Cardiac septum (tissue), 1 donor: ENCODE measurements at regions not wholly inside any gene's neighbourhood (a gene's known extent, or its start where the extent isn't known, plus 50 kb on each side); places are given as distances from the start of the nearest gene placed in this dataset.

ENCODE experiments used
- DNase-seq: peaks from one replicate; pipeline ENCODE4 v3.0.0-alpha.2; 2020; ENCODE audit warnings: low spot score
- intact Hi-C: fragments of 100-400 bp; cut with DNase I; formaldehyde crosslinking; loops from one replicate; pipeline ENCODE4 v1.14.0; 2022
- donor health status: DM: no; HTN: no; CAD: no.

DNA sequence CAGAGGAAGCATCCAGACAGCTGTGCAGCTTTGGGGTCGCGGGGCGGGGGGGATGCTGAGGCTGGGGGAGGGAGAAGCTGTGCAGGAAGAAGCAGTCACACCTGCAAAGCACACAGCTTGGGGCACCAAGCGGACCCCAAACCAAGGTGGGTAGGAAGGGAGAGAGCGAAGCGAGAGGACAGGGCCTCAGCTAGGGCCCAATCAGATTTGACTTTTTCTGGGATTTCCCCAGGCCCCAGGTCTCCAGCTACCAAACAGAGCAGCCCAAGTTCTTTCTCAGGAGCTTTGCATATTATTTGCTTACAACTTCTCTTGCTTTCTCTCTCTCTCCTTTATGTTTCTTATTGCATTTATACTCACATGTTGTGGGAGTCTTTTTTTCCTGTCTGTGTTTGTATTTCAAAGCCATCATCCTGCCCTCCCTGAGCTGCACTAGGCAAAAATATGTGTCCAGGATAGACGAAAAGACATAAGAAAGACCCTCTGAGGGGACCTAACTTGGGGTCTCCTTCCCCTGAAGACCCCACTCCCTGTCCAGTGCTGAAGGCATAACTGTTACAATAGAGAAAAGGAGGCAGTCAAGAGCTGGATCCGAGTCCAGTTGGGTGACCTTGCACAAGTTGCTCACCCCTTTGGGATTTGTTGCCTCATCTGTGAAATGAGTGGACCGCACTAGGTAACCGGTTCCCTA lies 50.6 kb upstream of the SMNDC1 start:
- no peak for DNase-seq
- intact Hi-C loops, result loop anchor here (5.0 to 10.0 kb wide), 2 partner anchors 47 to 90 kb away; no protein-coding TSS in a partner anchor

- no peak for DNase-seq
- intact Hi-C loops, result loop anchor here (1.0 to 10.0 kb wide), 3 partner anchors 46 to 143 kb away; no protein-coding TSS in a partner anchor
Observed at GRCh38 chr10:110355922-110356627, 51.4 kb upstream of the SMNDC1 start.

DNA sequence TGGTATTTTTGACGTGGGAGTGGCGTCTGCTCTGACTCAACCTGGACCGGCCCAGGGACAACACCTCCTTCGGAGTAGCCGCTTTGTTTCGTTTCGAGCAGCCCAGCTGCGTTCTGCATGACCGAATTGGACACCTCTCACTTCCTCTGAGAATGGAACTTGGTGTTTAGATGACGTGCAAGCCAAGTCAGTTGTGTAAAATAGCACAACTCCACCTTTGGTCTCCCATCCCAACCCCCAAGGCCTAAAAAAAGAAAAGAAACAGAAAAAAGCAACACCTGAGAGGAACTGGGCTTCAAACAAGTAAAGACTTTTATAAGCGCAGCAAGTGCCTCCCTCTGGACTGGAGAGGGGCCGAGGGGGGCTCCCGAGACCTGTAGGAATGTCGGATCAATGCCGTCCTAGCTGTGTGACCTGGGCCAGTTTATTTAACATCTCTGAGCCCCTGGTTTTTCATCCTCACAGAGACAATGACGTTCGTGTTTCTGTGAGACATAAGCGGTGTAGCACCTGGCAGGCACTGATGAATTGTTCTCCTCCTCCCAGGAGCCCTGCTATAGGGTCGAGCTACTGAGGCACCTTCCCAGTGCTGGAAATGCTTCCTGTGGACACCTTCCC lies 52.0 kb upstream of the SMNDC1 start:
- no peak for DNase-seq
- intact Hi-C loops, result loop anchor here (1.0 to 10.0 kb wide), 3 partner anchors 46 to 143 kb away; no protein-coding TSS in a partner anchor

GRCh38 chr10:110357252-110357780 lies 52.6 kb upstream of the SMNDC1 start:
- intact Hi-C loops, result loop anchor here (5.0 to 10.0 kb wide), 2 partner anchors 45 to 87 kb away; no protein-coding TSS in a partner anchor
- DNase-seq, result no peak

DNA sequence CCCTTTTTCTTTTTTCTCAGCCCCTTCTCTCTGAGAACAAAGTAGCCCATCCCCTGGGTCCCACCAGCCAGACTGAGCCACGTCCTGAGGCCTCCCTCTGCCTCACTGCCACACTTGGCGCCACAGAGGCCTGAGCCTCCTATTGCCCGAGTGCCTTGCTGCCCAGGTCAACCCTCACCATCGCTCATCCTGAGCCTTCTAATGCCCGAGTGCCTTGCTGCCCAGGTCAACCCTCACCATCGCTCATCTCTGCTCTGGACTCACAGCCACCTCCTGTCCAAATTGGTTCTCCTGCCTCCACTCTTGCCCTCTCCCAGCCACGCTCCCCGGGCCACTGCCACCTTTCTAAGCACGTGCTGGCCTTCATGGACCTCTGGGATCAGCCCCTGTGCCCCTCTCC lies 53.2 kb upstream of the SMNDC1 start:
- intact Hi-C loops, result loop anchor here (5.0 to 10.0 kb wide), 2 partner anchors 44 to 87 kb away; no protein-coding TSS in a partner anchor

DNA sequence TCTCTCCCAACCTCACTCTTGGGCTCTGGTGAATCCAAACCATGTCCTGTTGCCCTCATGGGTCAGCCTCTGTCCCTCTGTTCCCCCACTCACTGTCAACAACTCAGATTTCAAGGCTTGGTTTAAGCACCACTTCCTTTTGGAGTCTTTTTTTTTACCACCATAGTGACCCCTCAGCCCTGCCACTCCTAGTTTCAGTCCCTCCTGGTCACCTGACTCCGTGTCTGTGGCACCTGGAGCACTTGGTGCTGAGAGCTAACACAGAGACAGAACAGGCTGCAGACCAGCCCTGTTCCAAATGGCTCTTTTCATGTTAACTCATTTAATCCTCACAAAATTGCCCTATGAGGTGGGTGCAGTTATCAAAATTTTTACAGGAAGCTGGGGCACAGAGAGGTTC lies 53.6 kb upstream of the SMNDC1 start:
- intact Hi-C loops, result loop anchor here (5.0 to 10.0 kb wide), 2 partner anchors 44 to 87 kb away; no protein-coding TSS in a partner anchor
- DNase-seq, result no peak

More for the DNA sequence above, 53.2 kb upstream of the SMNDC1 start:
- DNase-seq, result no peak

- DNase-seq, result no peak
- intact Hi-C loops, result loop anchor here (5.0 to 10.0 kb wide), 2 partner anchors 43 to 86 kb away; no protein-coding TSS in a partner anchor
Observed at GRCh38 chr10:110358869-110359629, 54.3 kb upstream of the SMNDC1 start.

- DNase-seq, result no peak
- intact Hi-C loops, result no loop called here
Observed at GRCh38 chr10:110360857-110361474, 56.2 kb upstream of the SMNDC1 start.

DNA sequence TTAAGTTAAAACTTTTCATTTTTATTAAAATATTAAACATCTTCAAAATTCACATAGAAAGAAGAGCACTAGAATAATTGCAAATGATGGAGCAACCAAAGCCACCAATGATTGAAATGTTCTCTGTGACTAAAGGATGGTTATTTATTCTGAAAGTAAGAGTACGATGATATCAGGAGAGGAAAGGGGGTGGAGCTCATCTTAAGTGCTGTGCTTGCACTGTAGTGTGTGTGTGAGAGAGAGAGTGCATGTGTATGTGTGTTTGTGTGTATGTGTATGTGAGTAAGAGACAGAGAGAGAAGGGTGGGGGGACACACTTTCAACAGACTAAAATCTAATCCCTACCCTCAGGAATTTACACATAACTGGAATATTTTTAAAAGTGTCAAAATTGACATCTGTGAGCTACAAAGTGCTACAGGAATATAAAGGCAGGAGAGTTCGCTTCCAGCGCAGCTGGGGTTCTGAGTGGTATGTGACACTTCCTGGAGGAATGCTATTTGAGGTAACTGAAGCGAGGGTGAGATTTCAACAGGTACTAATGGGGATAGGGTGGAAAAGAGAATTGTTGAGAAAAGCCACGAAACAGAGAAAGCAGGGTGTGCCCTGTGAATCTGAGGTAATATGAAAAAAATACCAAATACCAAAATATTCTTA lies 57.2 kb upstream of the SMNDC1 start:
- no peak for DNase-seq
- intact Hi-C loops, result no loop called here

- no peak for DNase-seq
- intact Hi-C loops, result no loop called here
Observed at GRCh38 chr10:110363572-110364411, 59.1 kb upstream of the SMNDC1 start.

DNA sequence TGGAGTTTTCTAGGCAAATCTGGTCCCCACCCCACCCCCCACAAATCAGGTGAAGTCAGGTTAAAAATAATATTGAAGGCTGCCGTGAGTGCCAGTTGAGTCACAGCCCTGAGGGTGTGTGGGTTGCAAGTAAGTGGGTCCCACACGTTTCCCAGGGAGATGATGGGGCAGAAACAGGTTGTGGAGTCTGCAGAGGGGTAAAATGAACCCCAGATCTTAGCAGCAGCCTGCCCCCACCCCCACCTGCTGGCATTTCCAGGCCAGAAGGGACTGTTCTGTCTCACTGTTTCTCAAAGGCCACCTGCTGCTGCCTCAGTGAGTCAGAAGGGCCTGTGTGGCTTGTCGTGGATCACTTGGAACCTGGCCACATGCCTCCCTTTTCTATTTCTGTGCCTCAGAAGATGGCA lies 59.8 kb upstream of the SMNDC1 start:
- no peak for DNase-seq
- intact Hi-C loops, result no loop called here

DNA sequence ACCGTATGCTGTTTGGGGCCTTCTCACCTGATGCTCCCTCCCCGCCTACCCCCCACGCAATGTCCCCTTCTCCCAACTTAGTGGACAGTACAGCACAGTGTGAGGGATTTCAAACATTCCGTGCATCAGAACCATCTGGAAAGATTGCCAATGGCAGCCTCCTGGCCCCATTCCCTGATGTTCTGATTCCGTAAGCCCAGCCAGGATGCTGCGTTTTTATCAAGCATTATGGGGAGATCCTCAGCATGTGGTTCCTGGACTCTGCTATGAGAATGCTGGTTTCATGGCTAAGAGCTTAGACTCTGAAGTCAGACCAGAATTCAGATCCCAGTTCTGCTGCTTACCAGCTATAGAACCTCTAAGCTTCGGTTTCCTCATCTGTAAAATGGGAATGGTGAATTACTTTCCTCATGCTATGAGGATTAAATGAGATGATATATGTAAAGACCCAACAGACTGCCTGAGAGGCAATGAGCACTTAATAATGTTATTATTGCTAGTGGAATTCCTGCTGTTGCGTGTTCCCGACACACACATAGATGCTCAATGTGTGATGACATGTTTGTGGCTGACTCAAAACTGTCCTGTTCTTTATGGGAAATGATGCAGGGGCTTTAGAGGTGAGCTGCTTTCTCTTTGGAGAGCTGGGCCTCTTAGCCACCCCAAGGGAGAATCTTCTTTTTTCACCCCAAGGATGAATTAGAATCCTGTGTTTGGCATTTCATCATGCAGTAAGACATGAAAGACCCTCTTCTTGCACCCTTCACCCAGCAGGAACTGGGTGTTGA lies 60.8 kb upstream of the SMNDC1 start:
- DNase-seq, result no peak
- intact Hi-C loops, result no loop called here

DNA sequence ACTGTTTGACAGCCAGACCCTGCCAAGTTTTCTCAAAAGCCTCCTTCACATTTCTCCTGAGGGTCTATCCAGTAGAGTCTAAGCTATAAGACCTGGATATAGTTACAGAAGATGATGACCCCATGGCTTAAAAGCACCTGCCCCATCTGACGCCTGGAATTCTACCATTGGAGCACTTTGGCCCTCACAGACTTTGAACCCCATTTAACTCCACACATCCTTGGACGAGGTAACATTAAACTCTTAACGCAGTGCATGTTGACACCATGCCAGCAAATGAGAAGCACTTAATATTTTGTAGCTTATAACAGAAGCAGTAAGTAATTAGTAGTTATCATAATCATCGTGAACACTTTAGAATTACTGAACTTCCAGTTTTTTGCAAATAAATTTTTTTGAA lies 61.9 kb upstream of the SMNDC1 start:
- intact Hi-C loops, result no loop called here

DNA sequence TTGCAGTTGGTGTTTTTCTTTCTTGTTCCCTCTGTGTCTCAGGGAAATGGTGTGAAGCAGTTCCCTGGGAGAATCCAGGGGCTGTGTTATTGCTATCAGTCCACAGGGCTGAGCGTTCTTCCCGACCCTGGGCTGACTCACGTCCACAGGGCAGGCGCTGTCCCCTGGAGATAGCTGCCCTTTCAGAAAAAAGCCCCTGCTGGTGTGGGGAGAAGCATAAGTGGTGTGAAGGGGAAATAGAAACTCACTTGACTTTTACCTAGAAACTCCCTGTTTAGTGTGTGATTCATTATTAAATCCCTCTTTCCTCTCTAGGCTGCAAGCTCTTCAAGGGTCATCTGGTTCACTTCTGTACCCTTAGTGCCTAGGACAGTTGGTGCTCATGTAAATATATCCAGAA lies 63.3 kb upstream of the SMNDC1 start:
- DNase-seq, result no peak
- intact Hi-C loops, result no loop called here

More for the DNA sequence above, 61.9 kb upstream of the SMNDC1 start:
- DNase-seq, result no peak

- DNase-seq, result no peak
- intact Hi-C loops, result no loop called here
Observed at GRCh38 chr10:110368556-110368955, 63.8 kb upstream of the SMNDC1 start.

- DNase-seq, result no peak
- intact Hi-C loops, result no loop called here
Observed at GRCh38 chr10:110370006-110370405, 65.3 kb upstream of the SMNDC1 start.

- intact Hi-C loops, result no loop called here
- DNase-seq, result no peak
Observed at GRCh38 chr10:110372656-110373055, 67.9 kb upstream of the SMNDC1 start.
